BE2C (cell line): ENCODE measurements at regions not wholly inside any gene's neighbourhood (a gene's known extent, or its start where the extent isn't known, plus 50 kb on each side); places are given as distances from the start of the nearest gene placed in this dataset.

Source experiments
- DNase-seq: peaks from one replicate; pipeline ENCODE4 v3.0.0-alpha.2; 2020
- H3K27me3 ChIP-seq: fragments of 250-450 bp; sonication (Bioruptor Pico); 2 replicates; pipeline ENCODE4 v1.5.1; 2020; ENCODE audit warnings: mild to moderate bottlenecking
- H3K36me3 ChIP-seq: fragments of 250-450 bp; sonication (Bioruptor Pico); 2 replicates; pipeline ENCODE4 v1.5.1; 2020; ENCODE audit warnings: mild to moderate bottlenecking
- H3K4me1 ChIP-seq: fragments of 250-450 bp; sonication (Bioruptor Pico); 2 replicates; pipeline ENCODE4 v1.5.1; 2020
- H3K4me3 ChIP-seq: 2 replicates; pipeline ENCODE4 v1.5.1; 2011; ENCODE audit warnings: low read depth, low read length
- H3K9me3 ChIP-seq: fragments of 250-450 bp; sonication (Bioruptor Pico); 2 replicates; pipeline ENCODE4 v1.5.1; 2020
- CTCF ChIP-seq: IDR thresholded peaks from 2 replicates; pipeline ENCODE4 v1.5.1; 2012; ENCODE audit warnings: mild to moderate bottlenecking, low read depth, low read length

GRCh38 chr16:80085606-80086005 is 455.2 kb upstream of the DYNLRB2 start:
- Histone ChIP-seq H3K4me3 (no peak overlapping the region), H3K4me1 (no peaks in the 10 kb centered on the region), H3K9me3 (no peaks in the 10 kb centered on the region), H3K36me3 (no peaks in the 10 kb centered on the region), H3K27me3 (no peaks in the 10 kb centered on the region)
- no peak for DNase-seq
- no peak for TF ChIP-seq CTCF

- no peak for DNase-seq
- Histone ChIP-seq H3K36me3 (no peaks in the 10 kb centered on the region), H3K4me1 (no peaks in the 10 kb centered on the region), H3K4me3 (no peak overlapping the region), H3K27me3 (no peaks in the 10 kb centered on the region), H3K9me3 (no peaks in the 10 kb centered on the region)
- no peak for TF ChIP-seq CTCF
Observed at GRCh38 chr16:80084614-80085013, 456.2 kb upstream of the DYNLRB2 start.

GRCh38 chr16:80084163-80084562 is 456.6 kb upstream of the DYNLRB2 start:
- Histone ChIP-seq H3K4me1 (no peaks in the 10 kb centered on the region), H3K36me3 (no peaks in the 10 kb centered on the region), H3K4me3 (no peak overlapping the region), H3K9me3 (no peaks in the 10 kb centered on the region), H3K27me3 (no peaks in the 10 kb centered on the region)
- no peak for DNase-seq
- no peak for TF ChIP-seq CTCF

- no peaks in the 10 kb centered on the region for H3K4me1 ChIP-seq
- no peak for TF ChIP-seq CTCF
- no peak overlapping the region for H3K4me3 ChIP-seq
- no peaks in the 10 kb centered on the region for H3K36me3 ChIP-seq
- no peaks in the 10 kb centered on the region for H3K9me3 ChIP-seq
- no peak for DNase-seq
- H3K27me3 ChIP-seq, result no peaks in the 10 kb centered on the region
Observed at GRCh38 chr16:80082906-80083305, 457.9 kb upstream of the DYNLRB2 start.

- no peak for DNase-seq
- H3K36me3 ChIP-seq, result no peaks in the 10 kb centered on the region
- no peak overlapping the region for H3K4me3 ChIP-seq
- no peaks in the 10 kb centered on the region for H3K27me3 ChIP-seq
- H3K4me1 ChIP-seq, result no peaks in the 10 kb centered on the region
- H3K9me3 ChIP-seq, result no peaks in the 10 kb centered on the region
- no peak for TF ChIP-seq CTCF
Observed at GRCh38 chr16:80081846-80082245, 458.9 kb upstream of the DYNLRB2 start.

GRCh38 chr16:80080287-80080851 is 460.4 kb upstream of the DYNLRB2 start:
- no peak for TF ChIP-seq CTCF
- no peaks in the 10 kb centered on the region for H3K4me1 ChIP-seq
- DNase-seq, result no peak

More at GRCh38 chr16:80080287-80080851, 460.4 kb upstream of the DYNLRB2 start:
- no peaks in the 10 kb centered on the region for H3K27me3 ChIP-seq
- no peaks in the 10 kb centered on the region for H3K36me3 ChIP-seq
- no peaks in the 10 kb centered on the region for H3K9me3 ChIP-seq
- H3K4me3 ChIP-seq, result no peak overlapping the region
